B cell (primary cell): ENCODE measurements at regions not wholly inside any gene's neighbourhood (a gene's known extent, or its start where the extent isn't known, plus 50 kb on each side); places are given as distances from the start of the nearest gene placed in this dataset.

ENCODE experiments used
- ATAC-seq: fragments of 200-7000 bp; cut with Tn5 transposase; one replicate; pipeline ENCODE4 v1.10.0; 2021; ENCODE audit warnings: low read depth, mild to moderate bottlenecking, moderate number of reproducible peaks, moderate library complexity
- CTCF ChIA-PET: fragments of 350-600 bp; sonication (Branson Sonifier 250); formaldehyde crosslinking; loops from one replicate; lab custom pipeline; 2021; ENCODE audit warnings: antibody characterized with exemption, inconsistent platforms; lab: Charles Lee
- POLR2A ChIA-PET: fragments of 350-600 bp; sonication (Branson Sonifier 250); formaldehyde crosslinking; loops from one replicate; lab custom pipeline; 2021; ENCODE audit warnings: antibody characterized with exemption; lab: Charles Lee
- DNase-seq: peaks from one replicate; pipeline ENCODE4 v3.0.0; 2013
- H2AFZ ChIP-seq: 2 replicates; pipeline ENCODE4 v1.6.1; 2012; ENCODE audit warnings: mild to moderate bottlenecking, low read depth, low read length; ENCODE audit not compliant: insufficient read depth, poor library complexity, severe bottlenecking
- H3K27ac ChIP-seq, 2 donors: 1 replicate in 1 of 2; 2 replicates in 1 of 2; pipeline ENCODE4 v1.5.1; 2012 to 2013; ENCODE audit warnings: low read length in 2 of 2, mild to moderate bottlenecking in 2 of 2, moderate library complexity in 1 of 2
- H3K27me3 ChIP-seq, 4 experiments: fragments of 200-600 bp in 1 of 4; sonication (generic) in 1 of 4; replicated peaks in 1 of 4; 1 replicate in 2 of 4; 2 replicates in 2 of 4; pipeline versions ENCODE4 v1.6.1 to v1.7.0; 2013 to 2016; ENCODE audit warnings: low read length in 3 of 4, mild to moderate bottlenecking in 2 of 4, mixed read lengths in 1 of 4, moderate library complexity in 1 of 4; ENCODE audit not compliant: insufficient read depth in 4 of 4, control insufficient read depth in 3 of 4; ENCODE audit errors: control extremely low read depth in 1 of 4
- H3K36me3 ChIP-seq, 2 experiments: replicated peaks in 1 of 2; 1 replicate in 1 of 2; 2 replicates in 1 of 2; pipeline versions ENCODE4 v1.6.1 to v1.7.1; 2013; ENCODE audit warnings: low read length in 1 of 2; ENCODE audit not compliant: insufficient read depth in 2 of 2, control insufficient read depth in 1 of 2; ENCODE audit errors: control extremely low read depth in 1 of 2, extremely low read depth in 1 of 2
- H3K4me1 ChIP-seq, 2 donors: fragments of 200-600 bp in 1 of 2; sonication (generic) in 1 of 2; 1 replicate in 1 of 2; 2 replicates in 1 of 2; pipeline versions ENCODE4 v1.5.1 to v1.6.1; 2013 to 2017; ENCODE audit warnings: low read length in 2 of 2; ENCODE audit not compliant: control insufficient read depth in 2 of 2, insufficient read depth in 2 of 2
- H3K4me2 ChIP-seq: replicated peaks from 2 replicates; pipeline ENCODE3; 2012; ENCODE audit warnings: mild to moderate bottlenecking, low read depth, low read length; ENCODE audit not compliant: poor library complexity, severe bottlenecking
- H3K4me3 ChIP-seq, 5 experiments: fragments of 200-600 bp in 1 of 5; sonication (generic) in 1 of 5; 1 replicate in 3 of 5; 2 replicates in 2 of 5; pipeline versions ENCODE4 v1.5.1 to v1.7.0; 2011 to 2016; ENCODE audit warnings: low read length in 4 of 5, mild to moderate bottlenecking in 4 of 5, low read depth in 2 of 5, control low read depth in 1 of 5, moderate library complexity in 1 of 5; ENCODE audit not compliant: insufficient read depth in 1 of 5; ENCODE audit errors: control extremely low read depth in 1 of 5, extremely low read depth in 1 of 5
- H3K79me2 ChIP-seq: fragments of 200-600 bp; sonication (generic); one replicate; pipeline ENCODE4 v1.6.0; 2016; ENCODE audit warnings: low read length; ENCODE audit not compliant: control insufficient read depth, insufficient read depth
- H3K9ac ChIP-seq: fragments of 200-600 bp; sonication (generic); 2 replicates; pipeline ENCODE4 v1.6.1; 2017; ENCODE audit warnings: mild to moderate bottlenecking, low read length, moderate library complexity
- H3K9me3 ChIP-seq, 3 donors: one replicate each; pipeline versions ENCODE4 v1.6.1 to v1.7.1; 2013; ENCODE audit warnings: low read length in 2 of 3; ENCODE audit not compliant: control insufficient read depth in 2 of 3, insufficient read depth in 1 of 3; ENCODE audit errors: control extremely low read depth in 1 of 3
- H4K20me1 ChIP-seq: 2 replicates; pipeline ENCODE4 v1.6.0; 2012; ENCODE audit warnings: mild to moderate bottlenecking, low read length; ENCODE audit not compliant: insufficient read depth, control insufficient read depth, poor library complexity, severe bottlenecking
- H3K27ac Mint-ChIP-seq: one replicate; pipeline ENCODE4 v1.8.0; 2021; ENCODE audit warnings: mixed read lengths
- H3K27me3 Mint-ChIP-seq: one replicate; pipeline ENCODE4 v1.8.0; 2021; ENCODE audit warnings: mixed read lengths
- H3K4me1 Mint-ChIP-seq: one replicate; pipeline ENCODE4 v1.8.0; 2021; ENCODE audit warnings: mixed read lengths
- H3K4me3 Mint-ChIP-seq: one replicate; pipeline ENCODE4 v1.8.0; 2021; ENCODE audit warnings: mixed read lengths
- H3K9me3 Mint-ChIP-seq: one replicate; pipeline ENCODE4 v1.8.0; 2022; ENCODE audit warnings: mixed read lengths; ENCODE audit not compliant: insufficient read depth
- CTCF ChIP-seq: fragments of 200-600 bp; IDR thresholded peaks from one replicate; pipeline ENCODE4 v1.8.0; 2022; ENCODE audit warnings: antibody characterized with exemption, mild to moderate bottlenecking
- EZH2 ChIP-seq: IDR thresholded peaks from 2 replicates; pipeline ENCODE4 v1.6.1; 2012; ENCODE audit warnings: borderline replicate concordance, low read depth, mild to moderate bottlenecking, moderate library complexity, low read length; ENCODE audit not compliant: insufficient read depth, poor library complexity, severe bottlenecking
- WGBS: methylation state at CpG from one replicate; pipeline ENCODE4 v1.1.5; 2013; ENCODE audit warnings: missing lambda C conversion rate; ENCODE audit not compliant: insufficient coverage; 5-methylcytosine and 5-hydroxymethylcytosine counted together
- intact Hi-C: fragments of 100-400 bp; cut with micrococcal nuclease; formaldehyde crosslinking; loops from one replicate; pipeline ENCODE4 v1.10.0; 2022

GRCh38 chr4:120544838-120545237 lies 377.7 kb downstream of the PRDM5 start:
- Mint-ChIP-seq H3K4me1 (no peaks in the 10 kb centered on the region), H3K4me3 (no peak overlapping the region), H3K9me3 (peaks cover 2% of the 10 kb centered on the region), H3K27me3 (no peaks in the 10 kb centered on the region), H3K27ac (no peak overlapping the region)
- WGBS: 60% methylated on average over 1 of the region's 3 CpGs
- ATAC-seq (no peak), DNase-seq (no peak)
- Histone ChIP-seq H4K20me1 (no peaks in the 10 kb centered on the region), H3K27me3 (no peaks in the 10 kb centered on the region), H2AFZ (no peak overlapping the region), H3K9ac (no peak overlapping the region), H3K9me3 (no peaks in the 10 kb centered on the region), H3K79me2 (no peaks in the 10 kb centered on the region), H3K4me1 (no peaks in the 10 kb centered on the region), H3K27ac (no peak overlapping the region), H3K4me2 (no peak overlapping the region), H3K4me3 (no peak overlapping the region), H3K36me3 (no peaks in the 10 kb centered on the region)
- intact Hi-C loops: no loop called here
- CTCF ChIA-PET: no interaction called here
- TF ChIP-seq CTCF: no peak
- TF ChIP-seq EZH2: no peak
- POLR2A ChIA-PET: no interaction called here

GRCh38 chr4:120540625-120541024 lies 381.9 kb downstream of the PRDM5 start:
- Histone ChIP-seq H3K27me3 (no peaks in the 10 kb centered on the region), H3K4me3 (no peak overlapping the region), H4K20me1 (no peaks in the 10 kb centered on the region), H3K4me1 (no peaks in the 10 kb centered on the region), H2AFZ (no peak overlapping the region), H3K4me2 (no peak overlapping the region), H3K79me2 (no peaks in the 10 kb centered on the region), H3K27ac (no peak overlapping the region), H3K9ac (no peak overlapping the region), H3K36me3 (no peaks in the 10 kb centered on the region), H3K9me3 (no peaks in the 10 kb centered on the region)
- H3K4me3 Mint-ChIP-seq: no peak overlapping the region
- no peaks in the 10 kb centered on the region for H3K4me1 Mint-ChIP-seq
- no peaks in the 10 kb centered on the region for H3K9me3 Mint-ChIP-seq
- WGBS: 94% methylated on average over 3 of the region's 5 CpGs
- no peak overlapping the region for H3K27ac Mint-ChIP-seq
- no peak for DNase-seq
- no peaks in the 10 kb centered on the region for H3K27me3 Mint-ChIP-seq
- ChIA-PET POLR2A (no interaction called here), CTCF (no interaction called here)
- TF ChIP-seq CTCF: no peak
- no peak for TF ChIP-seq EZH2
- no peak for ATAC-seq
- intact Hi-C loops: no loop called here
